Body of pancreas (tissue), 4 donors: ENCODE measurements at regions not wholly inside any gene's neighbourhood (a gene's known extent, or its start where the extent isn't known, plus 50 kb on each side); places are given as distances from the start of the nearest gene placed in this dataset.
"Not testable (repeated sequence)": the region's sequence is repeated elsewhere in the genome, so short reads cannot be mapped to it uniquely, and the experiment has no call there.

Source experiments
- POLR2A ChIP-seq, 3 donors: fragments of 450-650 bp; IDR thresholded peaks; one replicate each; pipeline ENCODE4 v1.6.1; 2016; ENCODE audit warnings: antibody characterized with exemption in 3 of 3, mild to moderate bottlenecking in 2 of 3
- TF ChIP-seq, protein P1 (sequence below), 7 experiments: fragments of 450-650 bp in 4 of 7; fragments of 200-600 bp in 3 of 7; sonication (generic) in 3 of 7; IDR thresholded peaks; one replicate each; pipeline ENCODE4 v1.5.1; 2016 to 2019; ENCODE audit warnings: antibody characterized with exemption in 7 of 7

DNA sequence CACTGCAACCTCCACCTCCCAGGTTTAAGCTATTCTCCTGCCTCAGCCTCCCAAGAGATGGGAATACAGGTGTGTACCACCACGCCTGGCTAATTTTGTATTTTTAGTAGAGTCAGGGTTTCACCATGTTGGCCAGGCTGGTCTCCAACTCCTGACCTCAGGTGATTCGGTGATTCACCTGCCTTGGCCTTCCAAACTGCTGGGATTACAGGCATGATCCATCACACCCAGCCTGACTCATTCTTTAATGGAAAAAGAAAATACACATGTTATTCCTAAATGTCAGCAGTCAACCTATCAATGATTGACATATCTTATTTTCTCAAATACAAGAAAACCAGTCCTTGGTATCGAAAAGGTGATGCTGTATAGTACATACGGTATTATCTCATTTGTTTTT, 376.2 kb downstream of the CBLN4 start:
- not testable (repeated sequence) for TF ChIP-seq POLR2A (IDR thresholded peaks at IDR 0.05)
- TF ChIP-seq, protein P1, sequence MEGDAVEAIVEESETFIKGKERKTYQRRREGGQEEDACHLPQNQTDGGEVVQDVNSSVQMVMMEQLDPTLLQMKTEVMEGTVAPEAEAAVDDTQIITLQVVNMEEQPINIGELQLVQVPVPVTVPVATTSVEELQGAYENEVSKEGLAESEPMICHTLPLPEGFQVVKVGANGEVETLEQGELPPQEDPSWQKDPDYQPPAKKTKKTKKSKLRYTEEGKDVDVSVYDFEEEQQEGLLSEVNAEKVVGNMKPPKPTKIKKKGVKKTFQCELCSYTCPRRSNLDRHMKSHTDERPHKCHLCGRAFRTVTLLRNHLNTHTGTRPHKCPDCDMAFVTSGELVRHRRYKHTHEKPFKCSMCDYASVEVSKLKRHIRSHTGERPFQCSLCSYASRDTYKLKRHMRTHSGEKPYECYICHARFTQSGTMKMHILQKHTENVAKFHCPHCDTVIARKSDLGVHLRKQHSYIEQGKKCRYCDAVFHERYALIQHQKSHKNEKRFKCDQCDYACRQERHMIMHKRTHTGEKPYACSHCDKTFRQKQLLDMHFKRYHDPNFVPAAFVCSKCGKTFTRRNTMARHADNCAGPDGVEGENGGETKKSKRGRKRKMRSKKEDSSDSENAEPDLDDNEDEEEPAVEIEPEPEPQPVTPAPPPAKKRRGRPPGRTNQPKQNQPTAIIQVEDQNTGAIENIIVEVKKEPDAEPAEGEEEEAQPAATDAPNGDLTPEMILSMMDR (IDR thresholded peaks at IDR 0.05), result not testable (repeated sequence)
